Retina (tissue), 1 donor: ENCODE measurements at regions not wholly inside any gene's neighbourhood (a gene's known extent, or its start where the extent isn't known, plus 50 kb on each side); places are given as distances from the start of the nearest gene placed in this dataset.

Source experiments
- DNase-seq: peaks from one replicate; pipeline ENCODE4 v3.0.0-alpha.2; 2016

- no peak for DNase-seq
Measured at GRCh38 chr21:36555199-36555800, 75.4 kb upstream of the CLDN14 start.

DNA sequence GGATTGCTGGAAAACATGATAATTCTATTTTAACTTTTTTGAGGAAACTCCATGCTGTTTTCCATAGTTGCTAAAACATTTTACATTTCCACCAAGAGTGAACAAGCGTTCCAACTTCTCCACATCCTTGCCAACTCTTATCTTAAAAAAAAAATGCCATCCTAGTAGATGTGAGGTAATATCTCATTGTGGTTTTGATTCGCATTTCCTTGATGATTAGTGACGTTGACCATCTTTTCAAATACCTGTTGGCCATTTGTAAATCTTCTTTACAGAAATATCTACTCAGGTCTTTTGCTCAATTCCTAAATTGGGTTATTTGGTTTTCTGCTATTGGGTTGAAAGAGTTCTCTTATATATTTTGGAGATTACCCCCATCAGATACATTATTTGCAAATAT is 77.4 kb upstream of the CLDN14 start:
- no peak for DNase-seq

DNA sequence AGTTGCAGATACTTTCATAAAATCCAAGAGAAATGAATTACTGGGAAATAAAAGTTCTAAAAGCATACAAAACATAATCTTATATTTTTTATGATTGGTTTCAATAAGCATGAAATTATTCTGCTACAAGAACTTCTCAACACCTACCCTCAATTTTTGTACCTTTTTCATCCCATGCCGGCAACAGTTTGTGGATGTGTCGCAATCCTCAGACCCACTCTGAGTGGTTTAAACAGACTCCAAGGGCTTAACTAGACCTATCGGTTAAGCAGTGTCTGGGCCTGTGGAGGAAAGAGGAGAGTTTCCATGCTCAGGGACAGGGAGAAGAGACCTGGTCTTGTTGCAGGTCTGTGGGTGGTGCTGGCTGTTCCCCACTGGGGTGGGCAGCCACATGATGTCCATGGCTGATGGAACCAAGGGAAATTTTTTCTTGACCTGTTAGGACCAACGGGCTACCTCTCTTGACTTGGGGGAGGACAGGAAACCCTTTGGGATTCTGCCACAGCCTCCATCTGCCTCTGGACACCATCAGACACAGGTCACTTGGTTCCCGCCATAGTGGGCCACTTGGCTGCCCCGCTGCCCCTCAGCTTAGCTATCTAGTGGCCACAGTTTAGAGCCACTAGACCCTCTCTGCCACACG is 81.1 kb upstream of the CLDN14 start:
- no peak for DNase-seq

GRCh38 chr21:36563341-36563926 is 83.5 kb upstream of the CLDN14 start:
- DNase-seq: no peak

DNA sequence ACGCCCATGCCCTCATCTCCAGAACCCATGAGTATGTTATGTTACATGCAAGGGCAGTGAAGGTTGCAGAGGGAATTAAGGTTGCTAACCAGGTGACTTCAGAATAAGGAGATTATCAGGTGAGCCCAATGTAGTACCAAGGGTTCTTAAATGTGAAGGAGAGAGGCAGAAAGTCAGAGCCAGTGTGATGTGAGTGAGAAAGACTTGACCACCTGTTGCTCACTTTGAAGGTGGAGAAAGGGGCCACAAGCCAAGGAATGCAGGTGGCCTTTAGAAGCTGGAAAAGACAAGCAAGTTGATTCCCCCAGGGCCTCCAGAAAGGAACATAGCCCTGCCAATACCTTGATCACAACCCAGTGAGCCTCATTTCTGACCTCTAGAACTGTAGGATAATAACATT is 84.7 kb upstream of the CLDN14 start:
- no peak for DNase-seq

DNA sequence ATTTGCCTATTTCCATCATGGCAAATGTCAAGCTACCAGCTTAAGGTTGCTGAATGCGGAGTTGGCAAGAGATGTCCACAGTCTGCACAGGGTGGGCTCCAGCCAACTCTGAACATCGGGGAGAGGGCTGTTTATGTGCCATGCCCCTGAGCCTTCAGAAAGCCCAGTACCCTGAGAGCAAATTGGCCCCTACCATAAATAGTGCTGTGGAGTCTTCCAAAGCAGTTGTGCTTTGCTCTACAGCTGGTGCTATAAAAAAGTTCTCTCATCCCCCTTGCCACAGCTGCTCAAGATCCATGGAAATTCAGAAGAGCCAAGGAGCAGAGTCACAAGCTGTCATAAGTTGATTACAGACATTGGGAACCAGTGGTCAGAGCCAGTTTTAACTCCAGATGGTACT is 85.6 kb upstream of the CLDN14 start:
- no peak for DNase-seq

- no peak for DNase-seq
Measured at GRCh38 chr21:36566644-36567043, 86.7 kb upstream of the CLDN14 start.

DNA sequence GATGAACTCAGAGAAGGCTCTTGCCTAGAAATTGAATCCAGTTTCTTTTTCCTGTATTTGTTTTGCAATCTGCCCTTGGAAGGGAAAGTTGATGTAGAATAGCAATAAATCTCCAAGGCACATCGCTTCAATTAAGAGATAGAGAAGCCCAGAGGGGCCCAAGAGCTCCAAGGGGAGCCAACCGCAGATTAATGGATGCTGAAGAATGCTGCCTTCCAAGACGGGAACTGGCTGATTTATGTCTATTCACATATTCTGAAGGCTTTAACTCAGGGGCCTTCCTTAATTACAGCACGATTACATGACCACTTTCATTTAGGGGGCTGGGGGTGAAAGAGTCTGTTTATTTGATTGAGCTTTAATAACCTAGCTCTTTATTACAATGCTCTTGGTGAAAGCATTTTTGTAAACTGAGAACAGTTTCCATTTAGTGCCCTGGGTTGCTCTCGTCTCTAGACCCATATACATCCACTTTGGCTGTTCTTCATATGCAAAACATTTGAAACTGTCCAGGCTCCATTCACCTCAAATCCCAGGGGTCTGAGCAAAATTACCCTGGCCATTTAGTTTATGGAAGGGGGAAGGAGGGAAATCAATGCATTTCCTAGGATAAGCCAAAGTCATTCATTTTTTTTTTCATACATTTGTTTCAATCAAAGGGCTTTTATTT is 87.4 kb upstream of the CLDN14 start:
- DNase-seq: no peak

DNA sequence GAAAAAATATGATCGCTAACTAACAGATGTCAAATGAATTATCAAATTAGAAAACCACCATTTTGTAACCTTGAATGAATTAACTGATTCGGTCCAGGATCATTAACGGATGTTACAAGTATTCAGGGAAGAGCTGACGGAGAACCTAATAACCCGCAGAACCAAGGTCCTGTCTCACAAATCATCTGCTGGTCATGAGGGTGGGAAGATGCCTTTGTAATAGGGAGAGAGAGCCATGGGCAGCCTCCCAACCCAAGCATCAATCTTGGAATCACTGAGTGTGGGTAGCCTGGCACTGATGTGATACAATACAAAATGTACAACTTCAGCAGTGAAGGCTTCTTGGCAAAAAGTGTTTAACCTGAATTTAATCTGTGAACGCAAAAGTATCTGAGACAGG is 89.6 kb upstream of the CLDN14 start:
- no peak for DNase-seq

DNA sequence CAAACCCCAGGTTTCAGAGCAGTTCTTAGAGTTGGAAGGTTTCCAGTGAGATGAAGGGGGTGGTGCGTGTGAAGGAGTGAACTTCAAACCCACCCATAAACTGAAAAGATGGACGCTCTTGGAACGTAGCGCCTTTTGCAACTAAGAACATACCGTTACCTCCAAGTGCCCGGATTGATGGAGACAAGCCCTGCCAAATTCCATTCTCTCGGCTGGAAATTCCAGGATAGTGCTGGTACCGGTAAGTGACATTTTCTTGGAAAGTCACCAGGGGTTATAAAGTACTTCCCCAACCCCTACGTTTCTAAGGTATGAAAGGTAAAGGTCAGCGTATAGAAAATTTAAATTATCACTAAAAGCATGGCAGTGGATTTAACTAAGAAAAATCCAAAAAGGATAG is 91.6 kb upstream of the CLDN14 start:
- DNase-seq: no peak

- no peak for DNase-seq
Measured at GRCh38 chr21:36572039-36572438, 92.1 kb upstream of the CLDN14 start.

DNA sequence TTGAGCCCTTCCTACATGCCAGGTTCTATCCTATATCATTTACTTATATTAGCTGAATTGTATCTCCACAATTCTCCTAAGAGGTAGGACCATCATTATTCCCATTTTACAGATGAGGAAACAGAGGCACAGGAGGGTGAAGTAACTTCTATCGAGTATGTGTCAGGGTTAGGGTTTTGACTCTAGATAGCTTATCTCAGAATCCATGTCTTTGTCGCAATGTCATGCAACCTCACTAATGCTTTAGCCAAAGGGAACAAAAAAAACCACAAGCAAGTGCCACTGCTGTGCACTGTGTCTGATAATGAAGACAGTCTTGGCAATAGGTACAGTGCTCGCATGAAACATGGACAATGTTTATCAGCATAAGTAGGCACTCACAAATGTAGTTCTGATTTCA is 95.4 kb upstream of the CLDN14 start:
- no peak for DNase-seq

DNA sequence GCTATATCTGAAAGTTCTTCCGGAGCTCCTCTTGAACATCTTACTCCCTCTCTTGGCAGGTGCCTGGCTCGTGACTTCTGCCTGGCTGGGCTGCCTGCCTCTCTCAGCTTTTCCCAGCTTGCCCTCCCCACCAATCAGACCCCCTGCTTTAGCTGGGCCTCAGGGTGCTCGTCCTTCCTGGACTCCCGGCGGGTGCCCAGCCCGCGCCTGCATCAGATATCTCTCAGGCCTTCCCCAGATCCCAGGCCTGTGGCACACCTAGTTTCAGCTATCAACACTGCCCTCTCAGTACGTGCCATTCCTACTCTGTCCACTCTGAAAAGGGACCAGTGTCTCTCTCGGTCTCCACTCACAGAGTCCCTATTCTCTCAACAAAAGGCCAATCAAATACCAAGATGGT is 96.5 kb upstream of the CLDN14 start:
- no peak for DNase-seq

DNA sequence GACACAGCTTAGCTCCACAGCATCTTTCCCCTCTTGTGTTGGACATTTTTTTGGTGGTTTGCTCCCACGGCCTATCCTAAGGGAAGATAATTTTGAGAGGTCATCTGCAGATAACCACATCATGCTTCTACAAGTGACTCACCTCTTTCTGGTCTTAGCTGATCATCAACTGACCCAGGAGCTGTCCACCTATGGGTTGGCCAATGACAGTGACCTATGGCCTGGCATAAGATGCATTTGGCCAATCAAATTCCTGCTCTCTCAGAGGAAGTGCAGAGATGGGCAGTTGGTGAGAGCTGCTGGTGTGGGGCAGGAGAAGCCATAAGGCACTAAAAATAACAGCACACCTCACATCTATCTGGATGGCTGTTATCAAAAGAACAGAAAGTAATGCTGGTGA is 100.0 kb upstream of the CLDN14 start:
- DNase-seq: no peak

GRCh38 chr21:36582271-36582670 is 102.3 kb upstream of the CLDN14 start:
- no peak for DNase-seq

GRCh38 chr21:36583591-36583990 is 103.7 kb upstream of the CLDN14 start:
- no peak for DNase-seq

- no peak for DNase-seq
Measured at GRCh38 chr21:36584980-36585940, 105.3 kb upstream of the CLDN14 start.

DNA sequence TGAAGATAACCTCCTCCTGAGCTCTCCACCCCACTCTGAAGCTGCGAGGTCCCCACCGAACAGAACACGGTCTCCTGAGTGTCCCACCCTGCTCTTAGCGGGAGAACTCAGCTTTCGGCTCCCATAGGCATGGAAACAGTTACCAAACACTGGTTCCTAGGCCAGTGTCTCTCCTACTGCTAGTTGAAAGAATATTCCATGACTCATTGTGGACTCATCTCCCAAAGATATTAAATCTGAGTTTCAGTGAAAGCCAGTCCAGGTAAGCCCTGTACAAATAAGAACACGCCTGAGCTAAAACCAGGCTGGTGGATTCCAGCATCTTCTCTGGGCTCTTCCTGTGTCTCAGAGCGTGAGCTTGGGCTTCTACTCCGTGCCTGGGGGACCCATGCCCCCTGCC is 107.5 kb upstream of the CLDN14 start:
- DNase-seq: no peak

DNA sequence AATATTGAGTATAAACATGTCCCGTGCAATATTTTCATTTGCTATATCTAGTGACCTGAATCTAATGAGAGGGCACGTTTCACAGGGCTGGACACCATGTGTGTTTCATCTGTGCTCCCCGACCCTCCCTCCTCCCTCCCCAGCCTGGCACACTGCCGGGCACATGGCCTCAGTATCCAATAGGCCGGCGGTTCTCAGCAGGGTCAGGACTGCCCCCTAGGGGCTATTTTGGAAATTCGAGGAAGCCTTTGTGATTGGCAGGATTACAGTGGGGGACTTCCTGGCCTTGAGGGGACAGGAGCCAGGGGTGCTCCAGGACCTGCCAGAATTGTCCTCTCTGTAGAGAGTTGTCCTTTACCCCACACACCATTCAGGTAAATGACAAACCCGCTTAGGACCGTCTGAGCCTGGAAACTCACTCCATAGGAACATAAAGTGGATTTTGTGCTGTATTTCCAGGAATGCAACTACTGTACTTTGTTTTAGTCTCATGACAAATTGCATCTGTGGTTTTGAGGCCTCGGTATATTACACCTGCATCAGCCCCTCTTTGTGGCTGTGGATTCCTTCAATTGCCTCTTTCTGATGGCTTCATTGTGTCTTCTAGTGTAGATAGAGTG is 109.5 kb upstream of the SIM2 start:
- DNase-seq: no peak

DNA sequence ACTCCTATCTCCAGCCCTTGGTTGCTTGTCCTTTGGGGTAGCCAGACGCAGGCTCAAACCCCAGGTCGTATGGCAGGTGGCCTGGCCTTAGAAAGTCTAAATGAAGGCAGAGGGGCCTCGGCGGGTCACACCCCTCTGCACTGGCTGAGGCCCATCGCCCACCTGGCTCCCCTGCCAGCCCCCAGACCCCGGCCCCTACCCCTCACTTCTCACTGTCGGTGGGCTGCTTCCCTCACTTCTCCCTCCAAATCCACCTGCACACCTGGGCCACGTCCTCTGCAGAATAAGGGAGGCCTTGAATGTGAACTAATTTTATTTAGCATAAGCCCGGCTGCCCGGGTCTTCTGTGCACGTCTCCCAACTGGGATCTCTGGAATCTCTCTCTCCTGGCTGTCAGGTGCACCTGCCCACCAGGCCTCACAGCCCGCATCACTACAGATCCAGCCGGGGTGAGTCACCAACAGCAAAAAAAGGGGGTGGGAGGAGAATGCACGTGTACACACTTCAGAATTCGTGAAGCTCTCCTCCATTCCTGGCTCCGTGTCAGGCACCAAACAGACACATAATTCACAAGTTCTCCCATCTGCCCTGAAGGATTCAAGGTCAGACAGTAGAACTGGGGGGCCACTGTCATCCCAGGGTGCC is 107.5 kb upstream of the SIM2 start:
- DNase-seq: no peak

DNA sequence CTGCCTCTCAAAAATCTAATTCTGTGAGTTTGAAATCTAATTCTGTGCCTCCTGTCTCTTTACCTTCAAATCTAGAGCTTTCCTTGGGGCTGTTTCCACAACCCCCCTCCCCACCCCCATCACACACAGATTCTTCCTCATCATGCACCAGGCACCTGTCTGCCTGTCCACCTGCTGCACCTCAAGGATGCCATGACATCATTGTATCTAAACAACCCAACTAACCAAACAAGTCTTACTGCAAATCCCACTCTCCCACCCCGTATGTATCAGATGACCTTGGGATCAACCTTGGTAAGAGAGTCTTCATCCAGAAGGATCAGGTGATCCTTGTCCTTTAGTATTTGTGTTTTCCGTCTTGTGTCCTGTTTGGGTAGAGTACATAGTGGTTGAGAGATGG is 102.7 kb upstream of the SIM2 start:
- no peak for DNase-seq

GRCh38 chr21:36601362-36601761 is 97.6 kb upstream of the SIM2 start:
- no peak for DNase-seq
